GM12865 (cell line): ENCODE measurements at regions not wholly inside any gene's neighbourhood (a gene's known extent, or its start where the extent isn't known, plus 50 kb on each side); places are given as distances from the start of the nearest gene placed in this dataset.

Experiments
- DNase-seq: peaks from one replicate; pipeline ENCODE4 v3.0.0; 2010; ENCODE audit warnings: low read depth
- H3K4me3 ChIP-seq: 2 replicates; pipeline ENCODE4 v1.5.1; 2011; ENCODE audit warnings: mild to moderate bottlenecking, low read depth, low read length, control low read depth
- CTCF ChIP-seq: IDR thresholded peaks from 2 replicates; pipeline ENCODE4 v1.5.1; 2011; ENCODE audit warnings: low read length, control low read depth, low read depth, inconsistent platforms; ENCODE audit not compliant: insufficient read depth; ENCODE audit errors: missing control alignments

- TF ChIP-seq CTCF: no peak
- no peak for DNase-seq
- no peak overlapping the region for H3K4me3 ChIP-seq
Observed at GRCh38 chr4:33061727-33062126, 2341.6 kb downstream of the PCDH7 start.

- no peak for TF ChIP-seq CTCF
- no peak overlapping the region for H3K4me3 ChIP-seq
- DNase-seq: no peak
Observed at GRCh38 chr4:33062155-33062806, 2342.1 kb downstream of the PCDH7 start.

GRCh38 chr4:33063241-33063640 lies 2343.1 kb downstream of the PCDH7 start:
- no peak for DNase-seq
- no peak overlapping the region for H3K4me3 ChIP-seq
- TF ChIP-seq CTCF: no peak

- DNase-seq: no peak
- H3K4me3 ChIP-seq: no peak overlapping the region
- TF ChIP-seq CTCF: no peak
Observed at GRCh38 chr4:33064238-33064637, 2344.1 kb downstream of the PCDH7 start.

GRCh38 chr4:33065749-33066148 lies 2345.6 kb downstream of the PCDH7 start:
- TF ChIP-seq CTCF: no peak
- H3K4me3 ChIP-seq: no peak overlapping the region
- DNase-seq: no peak

- no peak for TF ChIP-seq CTCF
- H3K4me3 ChIP-seq: no peak overlapping the region
- DNase-seq: no peak
Observed at GRCh38 chr4:33067221-33067620, 2347.1 kb downstream of the PCDH7 start.

GRCh38 chr4:33068539-33068938 lies 2348.4 kb downstream of the PCDH7 start:
- no peak for DNase-seq
- no peak for TF ChIP-seq CTCF
- H3K4me3 ChIP-seq: no peak overlapping the region
